Aorta (tissue), 5 donors: ENCODE measurements at regions not wholly inside any gene's neighbourhood (a gene's known extent, or its start where the extent isn't known, plus 50 kb on each side); places are given as distances from the start of the nearest gene placed in this dataset.

Source experiments
- ATAC-seq: fragments of 200-7000 bp; cut with Tn5 transposase; one replicate; pipeline ENCODE4 v1.9.1; 2022; ENCODE audit warnings: moderate library complexity; ENCODE audit not compliant: low FRiP score
- DNase-seq, 2 donors: peaks; one replicate each; pipeline ENCODE4 v3.0.0-alpha.2; 2020
- H3K27ac ChIP-seq, 2 donors: one replicate each; pipeline ENCODE4 v1.5.1; 2013; ENCODE audit warnings: low read length in 2 of 2, mild to moderate bottlenecking in 2 of 2, moderate library complexity in 2 of 2, control low read depth in 1 of 2, inconsistent platforms in 1 of 2, low read depth in 1 of 2
- H3K27me3 ChIP-seq, 2 donors: one replicate each; pipeline ENCODE4 v1.6.1; 2013; ENCODE audit warnings: control low read depth in 1 of 2, low read length in 1 of 2, mild to moderate bottlenecking in 1 of 2, moderate library complexity in 1 of 2; ENCODE audit not compliant: insufficient read depth in 2 of 2, control insufficient read depth in 1 of 2
- H3K36me3 ChIP-seq, 2 donors: one replicate each; pipeline ENCODE4 v1.6.1; 2013; ENCODE audit warnings: control low read depth in 1 of 2, low read length in 1 of 2, mild to moderate bottlenecking in 1 of 2; ENCODE audit not compliant: insufficient read depth in 2 of 2, control insufficient read depth in 1 of 2
- H3K4me1 ChIP-seq, 2 donors: one replicate each; pipeline ENCODE4 v1.6.1; 2013; ENCODE audit warnings: low read length in 2 of 2, control low read depth in 1 of 2, mild to moderate bottlenecking in 1 of 2, moderate library complexity in 1 of 2; ENCODE audit not compliant: insufficient read depth in 2 of 2, control insufficient read depth in 1 of 2
- H3K4me3 ChIP-seq, 2 donors: one replicate each; pipeline ENCODE4 v1.5.1; 2013; ENCODE audit warnings: low read length in 2 of 2, control low read depth in 1 of 2, mild to moderate bottlenecking in 1 of 2
- H3K9me3 ChIP-seq: one replicate; pipeline ENCODE4 v1.6.1; 2013; ENCODE audit warnings: mild to moderate bottlenecking, low read length; ENCODE audit not compliant: control insufficient read depth
- WGBS, 2 donors: extraction: QIAGEN DNeasy Blood & Tissue Kit; methylation state at CpG; one replicate each; pipeline ENCODE4 v1.1.7; 2013; 5-methylcytosine and 5-hydroxymethylcytosine counted together
- intact Hi-C, 2 donors: fragments of 100-400 bp; cut with DNase I; formaldehyde crosslinking; loops; one replicate each; pipeline versions ENCODE4 v1.14.2 to v1.15.0; 2022
- donor health status: healthy with polysubstance abuse.
- donor health status: Bipolar disorder and iron deficiency.
- donor health status: DM: no; HTN: no; CAD: no.
- donor health status: DM: no; HTN: no; CAD: no.
- donor health status: DM: yes; HTN: yes; CAD: no.

DNA sequence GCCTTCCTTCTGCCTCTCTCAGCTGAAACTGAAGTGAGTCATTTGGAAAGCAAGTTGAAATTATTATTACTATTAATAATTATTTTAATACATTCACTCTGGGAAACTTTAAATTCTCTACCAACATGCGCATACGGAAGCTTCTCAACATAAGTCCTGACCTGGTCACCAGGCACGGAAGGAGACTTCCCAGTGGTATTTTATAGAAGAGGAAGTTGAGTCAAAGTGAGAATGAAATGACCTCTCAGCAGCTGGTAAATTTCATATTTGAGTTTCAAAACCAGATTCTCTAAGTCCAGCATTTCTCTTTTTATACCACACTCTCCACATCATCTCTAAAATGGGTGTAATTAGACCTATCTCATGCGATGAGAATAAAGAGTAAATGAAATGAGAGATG is 747.4 kb downstream of the VRK1 start:
- H3K9me3 ChIP-seq, result peaks cover 1% of the 10 kb centered on the region
- no peak overlapping the region for H3K4me3 ChIP-seq
- intact Hi-C loops, result no loop called here
- DNase-seq (peak in 1 of 2 donors; percentile 52), ATAC-seq (no peak)
- no peaks in the 10 kb centered on the region for H3K27me3 ChIP-seq
- 89 to 92% methylated on average over 4 of the region's 4 CpGs for WGBS, 2 donors
- H3K4me1 ChIP-seq, result no peaks in the 10 kb centered on the region
- H3K36me3 ChIP-seq, result no peaks in the 10 kb centered on the region
- no peak overlapping the region for H3K27ac ChIP-seq

DNA sequence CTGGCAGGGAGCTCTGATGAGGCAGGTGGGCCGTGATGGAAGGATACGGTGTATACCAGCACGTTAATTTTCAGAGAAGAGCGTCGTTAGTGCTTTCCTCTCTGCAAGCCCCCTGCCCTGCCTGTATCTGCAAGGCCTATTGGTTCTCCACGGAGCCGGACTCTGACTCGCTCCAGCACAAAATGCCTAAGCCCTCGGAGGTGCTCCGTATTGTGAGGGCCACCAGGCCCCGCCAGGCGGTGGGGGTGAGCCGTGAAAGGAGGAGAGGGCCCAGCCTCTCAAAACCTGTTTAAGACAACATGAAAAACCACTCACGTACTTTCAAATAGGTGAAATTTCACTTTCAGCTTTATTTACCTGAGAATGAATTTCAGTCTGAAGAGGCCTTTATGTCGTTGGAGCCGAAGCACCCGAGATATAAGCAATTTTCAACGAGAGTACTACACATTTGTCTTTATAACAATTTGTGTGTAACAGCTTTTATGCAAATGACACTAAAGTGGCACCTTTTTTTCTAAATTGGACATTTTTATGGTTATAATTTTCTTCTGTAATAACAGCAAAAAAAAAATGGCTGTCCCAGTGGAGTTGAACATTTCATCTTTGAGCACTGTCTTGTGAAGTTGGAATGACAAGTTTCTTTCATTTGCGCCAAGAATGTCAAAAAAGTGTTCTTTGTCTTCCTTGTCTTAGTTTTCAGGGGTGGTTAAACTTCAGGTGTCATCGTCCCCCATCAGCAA is 749.5 kb downstream of the VRK1 start:
- DNase-seq, result no peak
- H3K4me1 ChIP-seq, result no peaks in the 10 kb centered on the region
- intact Hi-C loops, result no loop called here

DNA sequence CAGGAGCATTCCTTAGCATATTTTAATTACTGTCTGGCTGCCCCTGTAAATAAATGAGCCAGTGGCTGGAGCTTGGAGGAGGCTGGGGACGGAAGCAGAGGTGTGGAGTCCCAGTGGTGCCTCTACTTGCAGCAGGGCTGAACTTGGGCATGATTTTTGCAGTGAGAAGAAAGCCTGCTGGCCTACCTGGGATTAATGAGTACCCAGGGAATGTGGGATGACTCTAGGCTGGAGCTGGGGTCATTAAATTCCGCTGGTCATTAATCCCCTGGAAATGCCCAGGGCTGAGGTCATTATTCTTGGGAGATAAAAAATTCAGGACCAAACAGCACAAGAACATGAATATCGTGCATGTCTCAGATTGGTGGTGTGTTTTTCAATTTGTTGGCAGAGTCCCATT is 753.3 kb downstream of the VRK1 start:
- intact Hi-C loops, result no loop called here
- no peak overlapping the region for H3K4me3 ChIP-seq
- ATAC-seq, result no peak
- no peaks in the 10 kb centered on the region for H3K36me3 ChIP-seq
- no peak overlapping the region for H3K27ac ChIP-seq
- 58 to 62% methylated on average over 3 of the region's 3 CpGs for WGBS, 2 donors
- no peaks in the 10 kb centered on the region for H3K27me3 ChIP-seq
- no peak for DNase-seq
- H3K4me1 ChIP-seq, result no peaks in the 10 kb centered on the region
- H3K9me3 ChIP-seq, result peaks cover 1% of the 10 kb centered on the region

More for the DNA sequence above, 749.5 kb downstream of the VRK1 start:
- Histone ChIP-seq H3K36me3 (no peaks in the 10 kb centered on the region), H3K27me3 (no peaks in the 10 kb centered on the region), H3K27ac (no peak overlapping the region), H3K9me3 (peaks cover 1% of the 10 kb centered on the region), H3K4me3 (no peak overlapping the region)
- ATAC-seq, result no peak
- WGBS, 2 donors, result 90 to 93% methylated on average over 20 of the region's 20 CpGs

DNA sequence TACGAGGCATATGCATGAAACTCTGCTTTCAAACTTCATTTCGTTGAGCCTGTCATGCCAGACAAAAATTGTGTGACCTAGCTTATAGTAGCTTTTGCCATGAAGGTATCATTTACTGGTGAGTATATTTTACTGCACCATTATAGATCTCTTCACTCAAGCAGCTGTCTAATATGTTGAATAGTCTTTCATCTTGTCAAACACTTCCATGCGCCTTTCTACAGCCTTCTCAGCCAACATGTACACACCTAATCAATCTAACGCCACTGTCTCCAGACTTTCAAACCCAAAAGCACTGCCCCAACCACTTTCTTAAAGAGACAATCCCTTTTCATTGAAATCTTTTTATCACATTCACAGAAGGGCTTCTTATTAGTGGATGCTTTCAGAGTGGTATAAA is 757.4 kb downstream of the VRK1 start:
- H3K36me3 ChIP-seq, result no peaks in the 10 kb centered on the region
- no peaks in the 10 kb centered on the region for H3K4me1 ChIP-seq
- H3K27me3 ChIP-seq, result no peaks in the 10 kb centered on the region
- H3K4me3 ChIP-seq, result no peak overlapping the region
- no peak overlapping the region for H3K27ac ChIP-seq
- no peak for ATAC-seq
- DNase-seq, result no peak
- 37 to 48% methylated on average over 4 of the region's 4 CpGs for WGBS, 2 donors
- intact Hi-C loops, result no loop called here
- H3K9me3 ChIP-seq, result no peaks in the 10 kb centered on the region

DNA sequence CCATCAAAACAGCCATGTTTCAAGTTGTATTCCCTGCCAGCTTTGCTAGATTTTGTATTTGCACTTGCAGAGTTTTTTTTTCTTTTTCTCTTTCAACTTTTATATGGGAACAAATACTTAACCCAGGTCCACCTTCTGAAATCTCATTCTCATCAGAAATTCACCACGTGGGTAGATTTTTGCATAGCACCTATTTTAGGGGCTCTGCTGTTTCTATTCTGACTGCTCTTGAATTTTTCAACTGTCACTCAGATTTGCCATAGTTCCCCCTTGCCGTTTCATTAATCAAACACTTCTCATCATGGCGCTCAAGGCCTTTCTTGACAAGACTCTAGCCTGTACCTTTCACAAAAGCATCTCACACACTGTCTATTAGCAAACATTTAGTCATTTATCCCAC is 767.2 kb downstream of the VRK1 start:
- ATAC-seq (no peak), DNase-seq (no peak)
- Histone ChIP-seq H3K36me3 (no peaks in the 10 kb centered on the region), H3K9me3 (peaks cover 2% of the 10 kb centered on the region), H3K4me3 (no peak overlapping the region), H3K4me1 (no peaks in the 10 kb centered on the region), H3K27ac (no peak overlapping the region), H3K27me3 (no peaks in the 10 kb centered on the region)
- intact Hi-C loops, result no loop called here
- WGBS, 2 donors, result 59 to 66% methylated on average over 3 of the region's 3 CpGs

DNA sequence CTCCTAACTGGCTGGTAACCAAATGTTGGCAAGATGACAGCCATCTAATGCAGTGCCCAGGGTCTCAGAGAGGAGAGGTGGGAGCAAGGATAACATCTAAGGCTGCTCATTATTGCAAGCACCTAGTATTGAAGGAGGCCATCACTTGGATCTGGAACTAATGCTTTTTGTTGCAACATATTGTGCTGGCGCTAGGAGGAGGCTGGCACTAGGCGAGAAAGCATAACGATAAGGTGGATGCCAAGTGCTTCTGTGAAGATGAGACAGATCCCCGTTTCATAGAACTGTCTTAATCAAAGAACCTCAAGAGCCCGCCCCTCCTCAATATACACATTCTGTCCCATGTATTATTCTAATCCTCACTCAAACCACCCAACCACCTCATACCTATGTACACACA is 774.0 kb downstream of the VRK1 start:
- WGBS, 2 donors, result 88 to 89% methylated on average over 5 of the region's 5 CpGs
- no peak for ATAC-seq
- Histone ChIP-seq H3K27ac (no peak overlapping the region), H3K27me3 (no peaks in the 10 kb centered on the region), H3K4me3 (no peak overlapping the region), H3K9me3 (peaks cover 5% of the 10 kb centered on the region), H3K4me1 (no peaks in the 10 kb centered on the region), H3K36me3 (no peaks in the 10 kb centered on the region)
- intact Hi-C loops, result no loop called here
- DNase-seq, result no peak

DNA sequence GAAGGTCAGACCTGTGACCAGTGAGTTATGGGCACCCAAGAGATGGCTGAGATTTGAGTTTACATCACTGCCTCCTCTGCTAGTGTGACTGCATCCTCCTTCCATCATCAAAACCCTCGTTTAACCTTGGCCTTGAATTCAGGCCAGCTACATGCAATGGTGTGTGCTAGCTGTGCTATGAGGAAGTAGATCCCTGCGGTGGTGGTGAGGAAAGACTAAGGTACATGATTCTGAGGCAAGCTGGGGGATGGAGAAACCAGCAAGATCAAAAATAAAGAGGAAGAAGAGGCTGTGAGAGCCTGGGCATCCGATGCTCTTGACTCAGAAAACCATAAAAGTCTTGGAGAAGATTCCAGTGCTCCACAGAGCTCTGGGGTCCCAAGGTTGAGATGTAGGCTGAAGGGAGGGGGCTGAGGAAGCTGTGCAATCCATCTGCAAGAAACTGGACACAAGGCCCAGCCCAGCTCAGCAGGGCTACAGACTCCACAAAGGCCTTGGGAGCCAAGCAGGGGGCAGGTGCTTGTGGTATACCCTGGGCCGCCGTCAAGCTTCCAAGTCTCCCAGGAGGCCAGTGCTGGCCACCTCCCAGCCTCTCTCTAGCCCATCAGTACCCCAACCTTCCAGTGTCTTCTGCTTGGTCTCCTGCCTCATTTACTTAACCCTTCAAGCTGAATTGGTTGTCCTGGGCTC is 774.8 kb downstream of the VRK1 start:
- Histone ChIP-seq H3K27me3 (no peaks in the 10 kb centered on the region), H3K36me3 (no peaks in the 10 kb centered on the region), H3K4me1 (no peaks in the 10 kb centered on the region), H3K4me3 (no peak overlapping the region), H3K27ac (no peak overlapping the region), H3K9me3 (peaks cover 5% of the 10 kb centered on the region)
- WGBS, 2 donors, result 73 to 75% methylated on average over 5 of the region's 5 CpGs
- ATAC-seq (no peak), DNase-seq (no peak)
- intact Hi-C loops, result no loop called here

DNA sequence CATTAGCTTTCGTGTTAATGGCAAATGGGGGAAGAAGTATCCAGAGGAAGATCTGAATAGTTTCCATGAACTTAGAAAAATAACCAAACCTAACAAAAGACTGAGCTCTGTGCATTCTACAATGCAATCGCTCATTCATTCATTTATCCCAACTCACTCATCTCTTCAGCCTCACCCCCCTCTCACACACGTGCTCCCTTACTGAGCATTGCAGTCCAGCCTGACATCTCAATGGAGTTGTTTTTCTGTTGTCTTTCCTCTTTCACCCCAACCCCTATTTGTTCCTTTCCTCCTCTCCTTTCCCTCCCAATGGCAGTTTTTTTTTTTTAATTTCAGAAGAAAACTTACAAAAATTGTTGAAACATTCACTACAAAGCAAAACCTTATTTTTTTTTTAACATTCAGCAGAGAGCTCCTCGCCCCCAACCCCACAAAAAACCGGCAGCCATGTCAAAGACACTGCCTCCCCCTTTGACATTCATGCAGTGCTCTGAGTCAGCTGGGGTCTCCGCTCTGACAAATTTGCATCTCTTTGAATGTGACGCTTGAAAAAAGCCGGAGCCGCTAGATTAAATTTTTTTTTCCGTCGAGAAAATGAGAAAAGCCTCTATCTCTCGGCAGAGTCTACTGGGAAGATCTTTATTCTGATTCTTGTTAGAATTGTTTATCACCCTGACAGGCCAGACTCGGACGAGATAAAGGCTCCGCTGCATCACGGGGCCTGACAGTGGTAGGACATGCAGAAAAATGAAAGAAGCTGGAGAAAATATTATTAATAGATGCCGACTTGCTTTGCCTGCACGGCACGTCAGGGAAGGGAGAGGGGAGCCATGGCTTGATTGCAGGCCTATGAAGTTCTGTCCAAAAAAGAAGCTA is 775.6 kb downstream of the VRK1 start:
- H3K4me3 ChIP-seq, result no peak overlapping the region
- WGBS, 2 donors, result 42 to 45% methylated on average over 19 of the region's 19 CpGs
- DNase-seq (no peak), ATAC-seq (no peak)
- H3K36me3 ChIP-seq, result no peaks in the 10 kb centered on the region
- intact Hi-C loops, result no loop called here
- H3K9me3 ChIP-seq, result peaks cover 5% of the 10 kb centered on the region
- H3K27me3 ChIP-seq, result no peaks in the 10 kb centered on the region
- H3K4me1 ChIP-seq, result no peaks in the 10 kb centered on the region
- no peak overlapping the region for H3K27ac ChIP-seq
